ENCODE measurements at regions not wholly inside any gene's neighbourhood (a gene's known extent, or its start where the extent isn't known, plus 50 kb on each side); places are given as distances from the start of the nearest gene placed in this dataset.

DNA sequence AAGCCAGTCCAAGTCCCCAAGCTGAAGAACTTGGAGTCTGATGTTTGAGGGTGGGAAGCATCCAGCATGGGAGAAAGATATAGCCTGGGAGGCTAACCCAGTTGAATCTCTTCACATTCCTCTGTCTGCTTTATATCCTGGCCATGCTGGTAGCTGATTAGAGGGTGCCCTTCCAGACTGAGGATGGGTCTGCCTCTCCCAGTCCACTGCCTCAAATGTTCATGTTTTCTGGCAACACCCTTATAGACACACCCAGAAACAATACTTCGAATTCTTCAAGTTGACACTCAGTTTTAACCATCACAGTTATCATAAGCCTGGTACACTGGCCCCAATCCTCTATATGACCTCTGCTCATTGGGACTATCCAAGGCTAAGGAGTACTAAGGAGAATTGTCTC, 124.1 kb upstream of the WDR1 start:
- no peak for TF ChIP-seq POLR2A (IDR thresholded peaks at IDR 0.05)
- TF ChIP-seq POLR2AphosphoS5 (IDR thresholded peaks at IDR 0.05) = no peak
- TF ChIP-seq, protein P1, sequence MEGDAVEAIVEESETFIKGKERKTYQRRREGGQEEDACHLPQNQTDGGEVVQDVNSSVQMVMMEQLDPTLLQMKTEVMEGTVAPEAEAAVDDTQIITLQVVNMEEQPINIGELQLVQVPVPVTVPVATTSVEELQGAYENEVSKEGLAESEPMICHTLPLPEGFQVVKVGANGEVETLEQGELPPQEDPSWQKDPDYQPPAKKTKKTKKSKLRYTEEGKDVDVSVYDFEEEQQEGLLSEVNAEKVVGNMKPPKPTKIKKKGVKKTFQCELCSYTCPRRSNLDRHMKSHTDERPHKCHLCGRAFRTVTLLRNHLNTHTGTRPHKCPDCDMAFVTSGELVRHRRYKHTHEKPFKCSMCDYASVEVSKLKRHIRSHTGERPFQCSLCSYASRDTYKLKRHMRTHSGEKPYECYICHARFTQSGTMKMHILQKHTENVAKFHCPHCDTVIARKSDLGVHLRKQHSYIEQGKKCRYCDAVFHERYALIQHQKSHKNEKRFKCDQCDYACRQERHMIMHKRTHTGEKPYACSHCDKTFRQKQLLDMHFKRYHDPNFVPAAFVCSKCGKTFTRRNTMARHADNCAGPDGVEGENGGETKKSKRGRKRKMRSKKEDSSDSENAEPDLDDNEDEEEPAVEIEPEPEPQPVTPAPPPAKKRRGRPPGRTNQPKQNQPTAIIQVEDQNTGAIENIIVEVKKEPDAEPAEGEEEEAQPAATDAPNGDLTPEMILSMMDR (IDR thresholded peaks at IDR 0.05) = no peak

All from transverse colon (tissue), 4 donors.